Cardiac fibroblast (primary cell): ENCODE measurements at regions not wholly inside any gene's neighbourhood (a gene's known extent, or its start where the extent isn't known, plus 50 kb on each side); places are given as distances from the start of the nearest gene placed in this dataset.

Experiments used
- DNase-seq, 2 donors: peaks; one replicate each; pipeline versions ENCODE4 v3.0.0 to v3.0.0-alpha.2; 2010; ENCODE audit warnings: low read depth in 2 of 2
- H3K4me3 ChIP-seq, 2 donors: replicated peaks in 1 of 2; 1 replicate in 1 of 2; 2 replicates in 1 of 2; pipeline ENCODE4 v1.5.1; 2011; ENCODE audit warnings: low read depth in 2 of 2, low read length in 2 of 2, mild to moderate bottlenecking in 2 of 2, moderate library complexity in 1 of 2
- CTCF ChIP-seq: IDR thresholded peaks from one replicate; pipeline ENCODE4 v1.5.1; 2011; ENCODE audit warnings: low read depth, mild to moderate bottlenecking, low read length, inconsistent platforms

DNA sequence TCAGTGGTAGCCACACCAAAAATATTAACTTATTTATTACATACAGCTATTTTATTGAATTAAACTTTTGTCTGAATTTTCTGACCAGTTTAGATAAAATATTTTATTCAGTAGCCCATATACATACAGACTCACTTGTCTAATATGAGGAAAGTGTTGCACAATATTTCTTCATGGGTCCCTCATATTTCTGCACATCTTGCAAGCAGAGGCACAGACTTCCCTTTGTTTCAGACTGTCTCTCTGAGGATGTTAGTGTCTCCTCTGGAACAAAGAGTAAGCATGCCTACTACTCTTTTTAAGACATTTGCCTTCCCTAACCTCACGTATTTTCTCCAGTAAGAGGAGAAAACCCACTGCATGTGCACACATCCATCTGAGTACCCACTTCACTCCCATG, 81.2 kb downstream of the OR5AK2 start:
- no peak for TF ChIP-seq CTCF
- peak; percentile 44 to 49 for DNase-seq
- no peak overlapping the region for H3K4me3 ChIP-seq

DNA sequence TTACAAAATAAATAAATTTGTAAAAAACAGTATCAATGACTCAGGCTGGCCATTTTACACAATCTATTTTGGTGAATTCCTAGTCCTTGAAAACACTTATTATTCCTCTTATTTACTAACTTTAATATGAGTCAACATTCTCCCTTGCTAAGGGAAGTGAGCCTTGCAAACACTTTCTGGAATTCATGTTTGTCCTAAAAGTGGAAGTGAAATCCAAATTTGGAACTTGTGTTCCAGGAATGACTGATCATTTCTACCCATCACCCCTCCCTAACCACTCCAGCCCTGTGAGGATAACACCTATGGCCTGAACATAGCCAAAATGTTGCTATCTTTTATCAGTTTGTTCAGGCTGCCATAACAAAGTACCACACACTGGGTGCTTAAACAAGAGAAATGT, 83.1 kb downstream of the OR5AK2 start:
- no peak for TF ChIP-seq CTCF
- DNase-seq: peak; percentile 76 to 87
- H3K4me3 ChIP-seq: no peak overlapping the region

- H3K4me3 ChIP-seq: no peak overlapping the region
- peak; percentile 97 to 99 for DNase-seq
- no peak for TF ChIP-seq CTCF
These were observed 83.9 kb downstream of the OR5AK2 start for GRCh38 chr11:57072640-57073039.

- no peak overlapping the region for H3K4me3 ChIP-seq
- no peak for TF ChIP-seq CTCF
- DNase-seq: peak; percentile 13 to 35
These were observed 84.4 kb downstream of the OR5AK2 start for GRCh38 chr11:57073128-57073527.

DNA sequence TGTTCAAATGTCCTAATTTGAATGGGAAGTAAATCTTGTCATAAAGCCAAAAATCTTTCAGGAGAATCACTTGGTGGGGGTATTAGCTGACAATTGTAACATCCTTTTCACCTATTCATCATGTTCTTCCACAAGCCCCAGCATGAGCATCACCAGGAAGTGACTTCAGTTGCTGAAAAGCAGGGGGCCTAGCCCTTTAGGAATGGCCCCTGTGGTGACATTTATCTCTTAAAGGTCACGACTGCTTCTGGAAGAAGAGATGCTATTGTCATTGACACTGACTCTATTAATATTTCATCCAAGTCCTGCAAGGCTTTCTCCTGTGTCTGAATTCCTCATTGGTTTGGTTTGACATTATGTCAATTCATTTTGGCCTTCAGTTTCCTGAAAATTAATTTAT, 92.6 kb downstream of the OR5AK2 start:
- no peak for DNase-seq
- no peak for TF ChIP-seq CTCF
- no peak overlapping the region for H3K4me3 ChIP-seq

DNA sequence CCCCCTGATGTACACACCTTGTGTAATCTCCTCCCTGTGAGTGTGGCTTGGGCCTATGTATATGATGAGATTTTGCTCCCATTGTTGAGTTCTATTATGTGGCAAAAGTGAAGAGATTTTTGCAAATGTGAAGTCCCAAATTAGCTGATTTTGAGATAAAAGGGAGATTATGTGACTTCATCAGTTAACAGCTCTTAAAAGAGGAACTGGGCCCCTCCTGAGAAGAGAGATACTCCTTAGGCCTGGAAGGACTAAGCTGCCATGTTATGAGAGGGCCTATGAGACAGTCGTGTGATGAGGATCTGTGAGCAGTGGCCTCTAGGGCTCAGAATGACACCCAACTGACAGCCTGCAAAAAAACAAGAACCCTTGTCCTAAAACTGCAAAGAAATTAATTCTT, 93.4 kb downstream of the OR5AK2 start:
- no peak overlapping the region for H3K4me3 ChIP-seq
- TF ChIP-seq CTCF: no peak
- DNase-seq: no peak

- no peak overlapping the region for H3K4me3 ChIP-seq
- TF ChIP-seq CTCF: no peak
- DNase-seq: no peak
These were observed 95.1 kb downstream of the OR5AK2 start for GRCh38 chr11:57083641-57084385.
